Endothelial cell of umbilical vein (primary cell): ENCODE measurements at regions not wholly inside any gene's neighbourhood (a gene's known extent, or its start where the extent isn't known, plus 50 kb on each side); places are given as distances from the start of the nearest gene placed in this dataset.

Source experiments
- MAX ChIP-seq: IDR thresholded peaks from 2 replicates; pipeline ENCODE4 v1.6.1; 2011; ENCODE audit not compliant: insufficient read depth, insufficient read length
- POLR2AphosphoS5 ChIP-seq: IDR thresholded peaks from 2 replicates; pipeline ENCODE4 v1.6.1; 2012; ENCODE audit warnings: low read depth, mild to moderate bottlenecking, control low read depth, low read length, moderate library complexity; ENCODE audit not compliant: insufficient read depth
- TF ChIP-seq, protein P1 (sequence below), 2 donors: IDR thresholded peaks; 1 replicate in 1 of 2; 2 replicates in 1 of 2; pipeline ENCODE4 v1.5.1; 2011; ENCODE audit warnings: low read length in 2 of 2, mild to moderate bottlenecking in 2 of 2, moderate library complexity in 2 of 2, control low read depth in 1 of 2, inconsistent platforms in 1 of 2, low read depth in 1 of 2; ENCODE audit not compliant: insufficient read depth in 1 of 2; ENCODE audit errors: extremely low read depth in 1 of 2

- TF ChIP-seq, protein P1, sequence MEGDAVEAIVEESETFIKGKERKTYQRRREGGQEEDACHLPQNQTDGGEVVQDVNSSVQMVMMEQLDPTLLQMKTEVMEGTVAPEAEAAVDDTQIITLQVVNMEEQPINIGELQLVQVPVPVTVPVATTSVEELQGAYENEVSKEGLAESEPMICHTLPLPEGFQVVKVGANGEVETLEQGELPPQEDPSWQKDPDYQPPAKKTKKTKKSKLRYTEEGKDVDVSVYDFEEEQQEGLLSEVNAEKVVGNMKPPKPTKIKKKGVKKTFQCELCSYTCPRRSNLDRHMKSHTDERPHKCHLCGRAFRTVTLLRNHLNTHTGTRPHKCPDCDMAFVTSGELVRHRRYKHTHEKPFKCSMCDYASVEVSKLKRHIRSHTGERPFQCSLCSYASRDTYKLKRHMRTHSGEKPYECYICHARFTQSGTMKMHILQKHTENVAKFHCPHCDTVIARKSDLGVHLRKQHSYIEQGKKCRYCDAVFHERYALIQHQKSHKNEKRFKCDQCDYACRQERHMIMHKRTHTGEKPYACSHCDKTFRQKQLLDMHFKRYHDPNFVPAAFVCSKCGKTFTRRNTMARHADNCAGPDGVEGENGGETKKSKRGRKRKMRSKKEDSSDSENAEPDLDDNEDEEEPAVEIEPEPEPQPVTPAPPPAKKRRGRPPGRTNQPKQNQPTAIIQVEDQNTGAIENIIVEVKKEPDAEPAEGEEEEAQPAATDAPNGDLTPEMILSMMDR (IDR thresholded peaks at IDR 0.05; ENCODE audit: extremely low read depth in 1 of 2, insufficient read depth in 1 of 2, low read depth in 1 of 2, low read length in 2 of 2) = no peak
- TF ChIP-seq MAX = no peak
- TF ChIP-seq POLR2AphosphoS5 = no peak
Measured at GRCh38 chr14:77986773-77987172, 183.4 kb upstream of the NRXN3 start.
